ENCODE measurements at regions not wholly inside any gene's neighbourhood (a gene's known extent, or its start where the extent isn't known, plus 50 kb on each side); places are given as distances from the start of the nearest gene placed in this dataset.
A peak's percentile ranks its signal among the peaks of the same experiment; 100 is the strongest.

GRCh38 chr10:2993636-2994035 is 73.7 kb upstream of the PFKP start (continued):
- TF ChIP-seq, protein P1, sequence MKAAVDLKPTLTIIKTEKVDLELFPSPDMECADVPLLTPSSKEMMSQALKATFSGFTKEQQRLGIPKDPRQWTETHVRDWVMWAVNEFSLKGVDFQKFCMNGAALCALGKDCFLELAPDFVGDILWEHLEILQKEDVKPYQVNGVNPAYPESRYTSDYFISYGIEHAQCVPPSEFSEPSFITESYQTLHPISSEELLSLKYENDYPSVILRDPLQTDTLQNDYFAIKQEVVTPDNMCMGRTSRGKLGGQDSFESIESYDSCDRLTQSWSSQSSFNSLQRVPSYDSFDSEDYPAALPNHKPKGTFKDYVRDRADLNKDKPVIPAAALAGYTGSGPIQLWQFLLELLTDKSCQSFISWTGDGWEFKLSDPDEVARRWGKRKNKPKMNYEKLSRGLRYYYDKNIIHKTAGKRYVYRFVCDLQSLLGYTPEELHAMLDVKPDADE (IDR thresholded peaks at IDR 0.05): no peak
- TF ChIP-seq NANOG (IDR thresholded peaks at IDR 0.05; ENCODE audit: borderline replicate concordance): no peak
- TF ChIP-seq ZNF114 (CRISPR knock-in tag; IDR thresholded peaks at IDR 0.05): no peak
- no peak for TF ChIP-seq CTCF (conservative IDR thresholded peaks at IDR 0.05; ENCODE audit: low read depth in 2 of 2)
- no peak for TF ChIP-seq CREB1 (CRISPR knock-in tag; IDR thresholded peaks at IDR 0.05; ENCODE audit: low read depth)
- no peak for TF ChIP-seq EZH2 (IDR thresholded peaks at IDR 0.05; ENCODE audit: low read depth, unreplicated experiment)
- TF ChIP-seq REST (IDR thresholded peaks at IDR 0.05; ENCODE audit: unreplicated experiment): no peak
- no peak for TF ChIP-seq POLR2AphosphoS5 (IDR thresholded peaks at IDR 0.05; ENCODE audit: low read depth)
- no peak for TF ChIP-seq JUNB (IDR thresholded peaks at IDR 0.05; ENCODE audit: unreplicated experiment)
- TF ChIP-seq EZH2phosphoT487 (IDR thresholded peaks at IDR 0.05; ENCODE audit: unreplicated experiment): no peak

DNA sequence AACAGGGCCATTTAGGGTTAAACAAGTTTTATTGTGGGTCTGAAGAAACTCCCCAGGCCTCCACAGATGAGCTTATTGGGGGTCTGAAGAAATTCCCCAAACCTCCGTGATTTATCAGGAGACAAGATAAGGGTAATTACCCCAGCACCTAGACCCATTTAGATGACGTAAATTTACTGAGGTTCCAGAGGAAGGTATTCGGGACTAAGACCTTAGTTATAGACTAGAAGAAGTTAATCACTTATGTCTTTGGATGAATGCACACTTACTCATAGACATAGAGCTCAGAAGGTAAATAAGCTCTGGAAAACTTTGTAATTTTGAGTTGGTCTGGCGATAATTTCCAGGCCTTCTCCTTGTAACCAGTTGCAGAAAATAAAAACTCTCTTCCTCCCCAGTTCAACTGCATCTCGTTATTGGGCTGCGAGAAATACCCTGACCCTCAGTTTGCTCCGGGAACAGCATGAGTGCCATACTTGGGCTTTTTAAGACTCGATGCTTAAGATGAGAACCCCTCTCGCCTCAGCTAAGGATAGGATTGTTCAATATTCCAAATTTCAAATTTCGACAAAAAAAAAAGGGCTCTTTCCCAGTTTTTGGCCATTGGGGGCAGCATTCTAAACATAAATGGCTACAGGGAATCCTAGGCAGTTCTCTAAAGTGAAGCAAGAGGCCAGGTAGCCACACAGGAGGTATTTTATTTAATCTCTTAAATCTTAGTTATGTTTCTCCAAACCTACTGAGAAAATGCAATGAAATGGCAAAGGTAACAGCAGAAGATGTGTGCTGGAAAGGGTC is 74.7 kb upstream of the PFKP start:
- H3K27ac ChIP-seq (ENCODE audit: low read depth): no peak overlapping the region
- H3K27me3 ChIP-seq (ENCODE audit: insufficient read depth): no peaks in the 10 kb centered on the region
- H3K27me3 Mint-ChIP-seq (ENCODE audit: insufficient read depth, low read depth, poor library complexity): peaks cover 16% of the 10 kb centered on the region
- ATAC-seq: no peak
- H3K36me3 ChIP-seq (ENCODE audit: insufficient read depth): no peaks in the 10 kb centered on the region
- H3K36me3 Mint-ChIP-seq (ENCODE audit: low read depth): peaks cover 14% of the 10 kb centered on the region
- H4K20me1 ChIP-seq (replicated peaks; ENCODE audit: insufficient read depth): no peaks in the 10 kb centered on the region
- no peaks in the 10 kb centered on the region for H3K9me2 ChIP-seq (ENCODE audit: insufficient read depth)
- H3K4me3 Mint-ChIP-seq: no peak overlapping the region
- no peak overlapping the region for H3K27ac Mint-ChIP-seq
- peaks cover 4% of the 10 kb centered on the region; the same call in 2 of the 3 replicates for H3K4me1 Mint-ChIP-seq
- H3K79me2 ChIP-seq (replicated peaks; ENCODE audit: insufficient read depth): no peaks in the 10 kb centered on the region
- H2AFZ ChIP-seq: no peak overlapping the region
- TF ChIP-seq REST (IDR thresholded peaks at IDR 0.05; ENCODE audit: unreplicated experiment) (no peak), ZNF114 (CRISPR knock-in tag; IDR thresholded peaks at IDR 0.05) (no peak), CTCF (conservative IDR thresholded peaks at IDR 0.05; ENCODE audit: low read depth in 2 of 2) (peak; percentile 31 to 55), JUNB (IDR thresholded peaks at IDR 0.05; ENCODE audit: unreplicated experiment) (no peak)
- H3K4me3 ChIP-seq: no peak overlapping the region
- peak; percentile 35 for DNase-seq (ENCODE audit: low spot score)
- no peaks in the 10 kb centered on the region for H3K4me1 ChIP-seq (ENCODE audit: insufficient read depth)
- H3F3A ChIP-seq (replicated peaks; ENCODE audit: low read depth): no peaks in the 10 kb centered on the region
- no peak overlapping the region for H3K4me2 ChIP-seq
- peaks cover 29% of the 10 kb centered on the region for H3K9me3 Mint-ChIP-seq
